Keratinocyte (primary cell): ENCODE measurements at regions not wholly inside any gene's neighbourhood (a gene's known extent, or its start where the extent isn't known, plus 50 kb on each side); places are given as distances from the start of the nearest gene placed in this dataset.
"Not testable (repeated sequence)": the region's sequence is repeated elsewhere in the genome, so short reads cannot be mapped to it uniquely, and the experiment has no call there.

Experiments
- DNase-seq: peaks from one replicate; pipeline ENCODE4 v3.0.0-alpha.2; 2011; ENCODE audit warnings: low read depth, missing footprints, low spot score
- FAIRE-seq: peaks from 2 replicates; lab custom pipeline; 2011; peaks lifted over from hg19 to GRCh38; lab: Jason Lieb, UNC
- H2AFZ ChIP-seq: 2 replicates; pipeline ENCODE4 v1.6.0; 2012; ENCODE audit warnings: low read length, control low read depth, inconsistent platforms; ENCODE audit not compliant: control insufficient read depth
- H3K27ac ChIP-seq: 2 replicates; pipeline ENCODE4 v1.5.1; 2011; ENCODE audit warnings: low read length; ENCODE audit not compliant: control insufficient read depth, insufficient read depth
- H3K27me3 ChIP-seq: 3 replicates; pipeline ENCODE4 v1.6.0; 2011; ENCODE audit warnings: low read length; ENCODE audit not compliant: control insufficient read depth, insufficient read depth; ENCODE audit errors: extremely low read depth
- H3K36me3 ChIP-seq, 2 experiments: 2 replicates in 1 of 2; 3 replicates in 1 of 2; pipeline ENCODE4 v1.5.1; 2011; ENCODE audit warnings: low read length in 2 of 2, mild to moderate bottlenecking in 1 of 2; ENCODE audit not compliant: control insufficient read depth in 2 of 2, insufficient read depth in 2 of 2; ENCODE audit errors: extremely low read depth in 1 of 2
- H3K4me1 ChIP-seq: 3 replicates; pipeline ENCODE4 v1.5.1; 2011; ENCODE audit warnings: low read length; ENCODE audit not compliant: control insufficient read depth, insufficient read depth; ENCODE audit errors: extremely low read depth
- H3K4me2 ChIP-seq: 3 replicates; pipeline ENCODE4 v1.6.0; 2011; ENCODE audit warnings: low read depth, low read length; ENCODE audit not compliant: control insufficient read depth, insufficient read depth; ENCODE audit errors: extremely low read depth
- H3K4me3 ChIP-seq, 3 experiments: fragments of 200-600 bp in 1 of 3; sonication (generic) in 1 of 3; 2 replicates in 2 of 3; 3 replicates in 1 of 3; pipeline ENCODE4 v1.5.1; 2011 to 2016; ENCODE audit warnings: low read length in 3 of 3, mild to moderate bottlenecking in 3 of 3, control low read depth in 2 of 3, inconsistent platforms in 1 of 3, low read depth in 1 of 3, mixed read lengths in 1 of 3, mixed run types in 1 of 3, moderate library complexity in 1 of 3; ENCODE audit not compliant: control insufficient read depth in 2 of 3, insufficient read depth in 2 of 3; ENCODE audit errors: extremely low read depth in 1 of 3
- H3K79me2 ChIP-seq: 2 replicates; pipeline ENCODE4 v1.6.0; 2012; ENCODE audit warnings: low read length; ENCODE audit not compliant: control insufficient read depth, insufficient read depth
- H3K9ac ChIP-seq: 3 replicates; pipeline ENCODE4 v1.6.0; 2011; ENCODE audit warnings: low read length; ENCODE audit not compliant: control insufficient read depth, insufficient read depth; ENCODE audit errors: extremely low read depth
- H3K9me1 ChIP-seq: 3 replicates; pipeline ENCODE4 v1.6.0; 2011; ENCODE audit warnings: low read length; ENCODE audit not compliant: control insufficient read depth, insufficient read depth; ENCODE audit errors: extremely low read depth
- H3K9me3 ChIP-seq: 2 replicates; pipeline ENCODE4 v1.5.1; 2012; ENCODE audit warnings: low read depth, low read length; ENCODE audit not compliant: control insufficient read depth
- H4K20me1 ChIP-seq: 3 replicates; pipeline ENCODE4 v1.6.0; 2011; ENCODE audit warnings: low read length; ENCODE audit not compliant: control insufficient read depth, insufficient read depth; ENCODE audit errors: extremely low read depth
- EZH2 ChIP-seq: IDR thresholded peaks from one replicate; pipeline ENCODE4 v1.6.1; 2012; ENCODE audit warnings: inconsistent platforms, mild to moderate bottlenecking, low read length, moderate library complexity
- dilution Hi-C: fragments of 300-500 bp; cut with MboI; formaldehyde crosslinking; loops from one replicate; pipeline ENCODE4 v1.7.0; 2020; ENCODE audit warnings: low sequenced_read_pairs; ENCODE audit not compliant: extremely low pct_ligation_motif_present
- TF ChIP-seq, protein P1 (sequence below), 3 experiments: IDR thresholded peaks in 1 of 3; conservative IDR thresholded peaks in 1 of 3; optimal IDR thresholded peaks in 1 of 3; 2 replicates in 2 of 3; 3 replicates in 1 of 3; pipeline versions ENCODE3 to v1.5.1; 2011; ENCODE audit warnings: low read length in 3 of 3, mild to moderate bottlenecking in 3 of 3, moderate library complexity in 2 of 3, control low read depth in 1 of 3, inconsistent platforms in 1 of 3; ENCODE audit not compliant: insufficient read depth in 2 of 3; ENCODE audit errors: extremely low read depth in 1 of 3

DNA sequence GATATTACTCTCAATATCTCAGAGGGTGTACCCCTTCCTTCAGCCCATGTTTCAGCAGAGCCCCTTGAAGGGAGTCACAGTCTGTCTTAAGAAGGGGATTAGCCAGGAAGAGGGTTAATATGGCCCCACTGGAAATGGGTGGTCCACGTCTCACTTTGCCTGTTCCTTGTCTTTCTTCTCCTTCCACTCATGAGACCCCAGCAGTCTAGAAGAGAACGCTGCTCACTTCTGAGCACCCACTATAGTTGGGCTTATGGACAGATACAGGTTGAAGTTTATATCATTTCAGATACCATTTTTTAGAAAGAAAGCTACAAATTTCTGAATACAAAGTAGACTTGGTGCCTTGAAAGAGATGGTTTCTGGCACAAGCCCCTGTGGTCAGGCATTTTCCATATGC, 139.3 kb upstream of the API5 start:
- dilution Hi-C loops: no loop called here
- H3K27me3 ChIP-seq: no peaks in the 10 kb centered on the region
- no peaks in the 10 kb centered on the region for H3K9me1 ChIP-seq
- no peaks in the 10 kb centered on the region for H3K36me3 ChIP-seq
- DNase-seq (no peak), FAIRE-seq (no peak)
- H4K20me1 ChIP-seq: no peaks in the 10 kb centered on the region
- H3K4me1 ChIP-seq: no peaks in the 10 kb centered on the region
- H3K27ac ChIP-seq: no peak overlapping the region
- H3K9me3 ChIP-seq: no peaks in the 10 kb centered on the region
- no peak for TF ChIP-seq EZH2
- TF ChIP-seq, protein P1, sequence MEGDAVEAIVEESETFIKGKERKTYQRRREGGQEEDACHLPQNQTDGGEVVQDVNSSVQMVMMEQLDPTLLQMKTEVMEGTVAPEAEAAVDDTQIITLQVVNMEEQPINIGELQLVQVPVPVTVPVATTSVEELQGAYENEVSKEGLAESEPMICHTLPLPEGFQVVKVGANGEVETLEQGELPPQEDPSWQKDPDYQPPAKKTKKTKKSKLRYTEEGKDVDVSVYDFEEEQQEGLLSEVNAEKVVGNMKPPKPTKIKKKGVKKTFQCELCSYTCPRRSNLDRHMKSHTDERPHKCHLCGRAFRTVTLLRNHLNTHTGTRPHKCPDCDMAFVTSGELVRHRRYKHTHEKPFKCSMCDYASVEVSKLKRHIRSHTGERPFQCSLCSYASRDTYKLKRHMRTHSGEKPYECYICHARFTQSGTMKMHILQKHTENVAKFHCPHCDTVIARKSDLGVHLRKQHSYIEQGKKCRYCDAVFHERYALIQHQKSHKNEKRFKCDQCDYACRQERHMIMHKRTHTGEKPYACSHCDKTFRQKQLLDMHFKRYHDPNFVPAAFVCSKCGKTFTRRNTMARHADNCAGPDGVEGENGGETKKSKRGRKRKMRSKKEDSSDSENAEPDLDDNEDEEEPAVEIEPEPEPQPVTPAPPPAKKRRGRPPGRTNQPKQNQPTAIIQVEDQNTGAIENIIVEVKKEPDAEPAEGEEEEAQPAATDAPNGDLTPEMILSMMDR (optimal IDR thresholded peaks at IDR 0.05 in 1 of 3, IDR thresholded peaks at IDR 0.05 in 1 of 3, conservative IDR thresholded peaks at IDR 0.05 in 1 of 3; ENCODE audit: extremely low read depth in 1 of 3, insufficient read depth in 2 of 3, low read length in 3 of 3): no peak
- H3K79me2 ChIP-seq: no peaks in the 10 kb centered on the region
- no peak overlapping the region for H2AFZ ChIP-seq
- H3K4me3 ChIP-seq: no peak overlapping the region
- no peak overlapping the region for H3K9ac ChIP-seq
- no peak overlapping the region for H3K4me2 ChIP-seq

DNA sequence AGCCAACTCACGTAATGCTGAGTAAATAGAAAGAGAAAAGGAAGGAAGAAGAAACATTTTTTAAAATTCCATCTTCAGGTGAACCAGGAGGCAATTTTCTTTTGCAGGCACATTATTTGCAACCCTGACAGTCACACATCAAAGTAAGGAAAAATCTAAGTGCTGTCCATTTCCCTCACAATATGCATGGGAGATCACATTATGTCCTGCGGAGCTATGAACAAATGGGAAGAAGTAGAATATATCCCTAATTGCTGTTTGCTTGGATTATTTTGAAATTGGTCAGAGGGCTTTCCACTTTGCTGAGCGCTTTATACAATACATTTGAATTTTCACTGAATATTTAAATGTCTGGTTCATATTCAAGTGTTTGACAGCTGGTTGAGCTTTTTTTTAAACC, 133.8 kb upstream of the API5 start:
- Histone ChIP-seq H3K36me3 (no peaks in the 10 kb centered on the region), H3K27me3 (no peaks in the 10 kb centered on the region), H3K9me1 (no peaks in the 10 kb centered on the region), H2AFZ (no peak overlapping the region), H3K27ac (no peak overlapping the region), H3K9ac (no peak overlapping the region), H3K4me1 (no peaks in the 10 kb centered on the region), H3K4me3 (no peak overlapping the region), H3K79me2 (no peaks in the 10 kb centered on the region), H3K9me3 (no peaks in the 10 kb centered on the region), H3K4me2 (no peak overlapping the region), H4K20me1 (no peaks in the 10 kb centered on the region)
- dilution Hi-C loops: no loop called here
- no peak for FAIRE-seq
- no peak for DNase-seq
- TF ChIP-seq, protein P1 (optimal IDR thresholded peaks at IDR 0.05 in 1 of 3, IDR thresholded peaks at IDR 0.05 in 1 of 3, conservative IDR thresholded peaks at IDR 0.05 in 1 of 3; ENCODE audit: extremely low read depth in 1 of 3, insufficient read depth in 2 of 3, low read length in 3 of 3): no peak
- no peak for TF ChIP-seq EZH2

DNA sequence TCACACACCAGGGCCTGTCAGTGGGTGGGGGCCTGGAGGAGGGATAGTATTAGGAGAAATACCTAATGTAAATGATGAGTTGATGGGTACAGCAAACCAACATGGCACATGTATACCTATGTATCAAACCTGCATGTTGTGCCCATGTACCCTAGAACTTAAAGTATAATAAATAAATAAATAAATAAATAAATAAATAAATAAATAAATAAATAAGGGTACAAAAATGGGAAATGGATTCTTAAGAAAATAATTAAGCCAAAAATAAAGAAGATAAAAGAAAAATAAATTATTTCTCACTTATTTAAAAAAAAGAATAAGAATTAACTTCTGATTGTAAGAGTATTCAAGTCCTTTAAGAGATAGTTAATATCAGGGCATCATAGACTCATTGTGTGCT, 117.3 kb upstream of the API5 start:
- DNase-seq, H3K4me2 ChIP-seq, dilution Hi-C loops, H3K4me1 ChIP-seq, H4K20me1 ChIP-seq, H3K4me3 ChIP-seq, H3K36me3 ChIP-seq, H3K27ac ChIP-seq, H3K27me3 ChIP-seq, H3K9me1 ChIP-seq, H3K9me3 ChIP-seq, H3K9ac ChIP-seq, H2AFZ ChIP-seq, FAIRE-seq, H3K79me2 ChIP-seq: not testable (repeated sequence)
